ENCODE measurements at regions not wholly inside any gene's neighbourhood (a gene's known extent, or its start where the extent isn't known, plus 50 kb on each side); places are given as distances from the start of the nearest gene placed in this dataset.

DNA sequence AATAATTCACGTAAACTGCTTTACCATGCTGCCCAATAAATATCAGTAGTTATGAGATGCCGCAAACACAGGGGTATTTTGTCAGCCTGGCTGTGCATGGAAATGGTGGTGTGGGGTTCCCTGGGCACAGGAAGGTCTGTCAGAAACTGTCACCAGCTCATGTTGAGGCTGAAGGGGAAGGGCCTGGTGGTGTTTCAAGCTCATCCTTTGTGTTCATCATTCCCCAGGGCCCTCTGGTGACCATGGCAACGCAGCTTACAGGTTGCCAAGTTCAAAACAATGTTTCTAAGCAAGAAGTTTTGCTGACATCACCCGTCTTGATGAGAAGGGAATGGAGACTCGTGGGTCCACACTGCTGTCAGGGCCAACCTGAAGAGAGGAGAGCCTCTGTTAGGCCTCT is 348.9 kb upstream of the C16orf82 start:
- no peak for TF ChIP-seq CTCF (IDR thresholded peaks at IDR 0.05)
- TF ChIP-seq POLR2A (IDR thresholded peaks at IDR 0.05) = no peak
